GM08714 (cell line): ENCODE measurements at regions not wholly inside any gene's neighbourhood (a gene's known extent, or its start where the extent isn't known, plus 50 kb on each side); places are given as distances from the start of the nearest gene placed in this dataset.

ENCODE experiments used
- H3K4me3 ChIP-seq: fragments of 200-500 bp; sonication (Bioruptor generic); 2 replicates; pipeline ENCODE4 v1.5.1; 2014; ENCODE audit warnings: mild to moderate bottlenecking, low read length, inconsistent platforms
- ZNF274 ChIP-seq: IDR thresholded peaks from 2 replicates; pipeline ENCODE4 v1.6.1; 2012; ENCODE audit warnings: mild to moderate bottlenecking, low read depth, low read length

GRCh38 chr10:130726996-130727725 lies 584.4 kb downstream of the TCERG1L start:
- no peak overlapping the region for H3K4me3 ChIP-seq
- no peak for TF ChIP-seq ZNF274

- H3K4me3 ChIP-seq = no peak overlapping the region
- no peak for TF ChIP-seq ZNF274
Observed at GRCh38 chr10:130727766-130728490, 583.6 kb downstream of the TCERG1L start.

- no peak for TF ChIP-seq ZNF274
- no peak overlapping the region for H3K4me3 ChIP-seq
Observed at GRCh38 chr10:130728531-130729215, 582.8 kb downstream of the TCERG1L start.

GRCh38 chr10:130729876-130730275 lies 581.6 kb downstream of the TCERG1L start:
- no peak for TF ChIP-seq ZNF274
- H3K4me3 ChIP-seq = no peak overlapping the region

GRCh38 chr10:130737186-130737585 lies 574.3 kb downstream of the TCERG1L start:
- no peak overlapping the region for H3K4me3 ChIP-seq
- TF ChIP-seq ZNF274 = no peak

GRCh38 chr10:130737621-130738020 lies 573.9 kb downstream of the TCERG1L start:
- no peak for TF ChIP-seq ZNF274
- H3K4me3 ChIP-seq = no peak overlapping the region

GRCh38 chr10:130739016-130739756 lies 572.3 kb downstream of the TCERG1L start:
- TF ChIP-seq ZNF274 = no peak
- H3K4me3 ChIP-seq = no peak overlapping the region

GRCh38 chr10:130739757-130740145 lies 571.8 kb downstream of the TCERG1L start:
- no peak overlapping the region for H3K4me3 ChIP-seq
- TF ChIP-seq ZNF274 = no peak

GRCh38 chr10:130740166-130740565 lies 571.4 kb downstream of the TCERG1L start:
- no peak for TF ChIP-seq ZNF274
- no peak overlapping the region for H3K4me3 ChIP-seq

- no peak for TF ChIP-seq ZNF274
- no peak overlapping the region for H3K4me3 ChIP-seq
Observed at GRCh38 chr10:130740915-130741750, 570.4 kb downstream of the TCERG1L start.

- no peak for TF ChIP-seq ZNF274
- H3K4me3 ChIP-seq = no peak overlapping the region
Observed at GRCh38 chr10:130741901-130742855, 569.3 kb downstream of the TCERG1L start.

- TF ChIP-seq ZNF274 = no peak
- no peak overlapping the region for H3K4me3 ChIP-seq
Observed at GRCh38 chr10:130742941-130743675, 568.4 kb downstream of the TCERG1L start.
